Psoas muscle (tissue), 7 donors: ENCODE measurements at regions not wholly inside any gene's neighbourhood (a gene's known extent, or its start where the extent isn't known, plus 50 kb on each side); places are given as distances from the start of the nearest gene placed in this dataset.

Source experiments
- ATAC-seq, 4 donors: fragments of 200-7000 bp; cut with Tn5 transposase; one replicate each; pipeline ENCODE4 v1.9.1; 2020; ENCODE audit warnings: moderate library complexity in 3 of 4, mild to moderate bottlenecking in 2 of 4
- DNase-seq, 2 donors: peaks; one replicate each; pipeline ENCODE4 v3.0.0-alpha.2; 2020
- H3K27ac ChIP-seq: fragments of 200-600 bp; one replicate; pipeline ENCODE4 v1.8.0; 2022
- H3K27me3 ChIP-seq, 3 donors: fragments of 200-600 bp in 1 of 3; one replicate each; pipeline versions ENCODE4 v1.6.1 to v1.8.0; 2013 to 2022; ENCODE audit warnings: low read length in 2 of 3, mild to moderate bottlenecking in 2 of 3, moderate library complexity in 1 of 3; ENCODE audit not compliant: insufficient read depth in 3 of 3
- H3K36me3 ChIP-seq, 2 donors: fragments of 200-600 bp in 1 of 2; one replicate each; pipeline versions ENCODE4 v1.6.1 to v1.8.0; 2013 to 2022; ENCODE audit warnings: low read depth in 1 of 2, mild to moderate bottlenecking in 1 of 2, moderate library complexity in 1 of 2; ENCODE audit not compliant: insufficient read depth in 1 of 2
- H3K4me1 ChIP-seq: fragments of 200-600 bp; one replicate; pipeline ENCODE4 v1.8.0; 2022
- H3K4me3 ChIP-seq: fragments of 200-600 bp; one replicate; pipeline ENCODE4 v1.8.0; 2022; ENCODE audit warnings: mild to moderate bottlenecking
- H3K9me3 ChIP-seq: fragments of 200-600 bp; one replicate; pipeline ENCODE4 v1.8.0; 2022
- WGBS, 3 donors: extraction: QIAGEN DNeasy Blood & Tissue Kit; methylation state at CpG; one replicate each; pipeline versions ENCODE4 v1.1.6 to v1.1.7; 2013; 5-methylcytosine and 5-hydroxymethylcytosine counted together
- intact Hi-C, 2 donors: fragments of 100-400 bp; cut with DNase I; formaldehyde crosslinking; loops; one replicate each; pipeline versions ENCODE4 v1.11.0 to v1.14.2; 2022
- TF ChIP-seq, protein P1 (sequence below): fragments of 200-600 bp; IDR thresholded peaks from one replicate; pipeline ENCODE4 v1.8.0; 2022; ENCODE audit warnings: antibody characterized with exemption
- donor health status: healthy with polysubstance abuse.
- donor health status: DM: no; HTN: no; CAD: no; lungs with moderate emphysema.
- donor health status: Bipolar disorder and iron deficiency.
- donor health status: healthy.
- donor health status: DM: yes; HTN: yes; CAD: no.
- donor health status: DM: no; HTN: no; CAD: no.
- donor health status: DM: yes; HTN: yes; CAD: no.

DNA sequence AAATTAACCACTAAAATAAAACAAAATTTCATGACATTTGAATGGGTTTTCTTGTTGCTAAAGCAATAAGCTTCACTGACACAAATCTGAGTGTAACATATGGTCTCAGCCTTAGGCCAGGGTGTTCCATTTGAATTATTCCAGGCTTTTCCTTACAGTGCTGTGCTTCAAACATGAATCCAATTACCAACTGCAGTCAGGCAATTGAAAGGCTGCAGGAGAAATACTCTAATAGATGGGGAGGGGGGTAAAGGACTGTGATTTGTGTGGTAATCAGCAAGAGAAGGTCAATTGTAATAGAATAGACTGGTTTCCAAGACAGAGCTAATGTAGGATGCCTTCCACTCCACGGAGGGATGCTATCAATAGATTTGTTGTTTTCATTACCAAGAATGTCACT lies 466.7 kb downstream of the C3orf38 start:
- H3K9me3 ChIP-seq: no peaks in the 10 kb centered on the region
- intact Hi-C loops: no loop called here
- ATAC-seq (no peak), DNase-seq (no peak)
- H3K4me3 ChIP-seq: no peak overlapping the region
- TF ChIP-seq, protein P1, sequence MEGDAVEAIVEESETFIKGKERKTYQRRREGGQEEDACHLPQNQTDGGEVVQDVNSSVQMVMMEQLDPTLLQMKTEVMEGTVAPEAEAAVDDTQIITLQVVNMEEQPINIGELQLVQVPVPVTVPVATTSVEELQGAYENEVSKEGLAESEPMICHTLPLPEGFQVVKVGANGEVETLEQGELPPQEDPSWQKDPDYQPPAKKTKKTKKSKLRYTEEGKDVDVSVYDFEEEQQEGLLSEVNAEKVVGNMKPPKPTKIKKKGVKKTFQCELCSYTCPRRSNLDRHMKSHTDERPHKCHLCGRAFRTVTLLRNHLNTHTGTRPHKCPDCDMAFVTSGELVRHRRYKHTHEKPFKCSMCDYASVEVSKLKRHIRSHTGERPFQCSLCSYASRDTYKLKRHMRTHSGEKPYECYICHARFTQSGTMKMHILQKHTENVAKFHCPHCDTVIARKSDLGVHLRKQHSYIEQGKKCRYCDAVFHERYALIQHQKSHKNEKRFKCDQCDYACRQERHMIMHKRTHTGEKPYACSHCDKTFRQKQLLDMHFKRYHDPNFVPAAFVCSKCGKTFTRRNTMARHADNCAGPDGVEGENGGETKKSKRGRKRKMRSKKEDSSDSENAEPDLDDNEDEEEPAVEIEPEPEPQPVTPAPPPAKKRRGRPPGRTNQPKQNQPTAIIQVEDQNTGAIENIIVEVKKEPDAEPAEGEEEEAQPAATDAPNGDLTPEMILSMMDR: no peak
- 41 to 50% (median 44%) methylated on average over 1 of the region's 1 CpG for WGBS, 3 donors
- no peaks in the 10 kb centered on the region for H3K36me3 ChIP-seq
- no peaks in the 10 kb centered on the region for H3K4me1 ChIP-seq
- H3K27ac ChIP-seq: no peak overlapping the region
- no peaks in the 10 kb centered on the region for H3K27me3 ChIP-seq

DNA sequence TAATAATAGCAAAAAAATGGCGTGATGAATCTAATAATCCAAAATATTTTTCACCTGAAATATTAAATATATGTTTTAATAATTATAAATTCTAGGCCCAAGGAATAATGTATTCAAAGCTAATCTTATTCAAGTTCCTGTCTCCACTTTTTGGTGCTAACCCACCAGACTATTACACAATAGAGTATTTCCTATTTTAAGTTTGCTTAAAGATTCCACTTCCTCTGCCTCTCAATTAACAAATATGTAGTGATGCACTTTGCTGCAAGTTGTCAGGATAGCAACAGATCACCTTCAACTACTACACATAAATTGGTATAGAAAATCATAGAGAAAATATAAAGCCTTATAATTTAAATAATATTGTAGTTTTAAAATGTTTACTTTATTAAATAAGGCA lies 467.5 kb downstream of the C3orf38 start:
- Histone ChIP-seq H3K27ac (no peak overlapping the region), H3K4me1 (no peaks in the 10 kb centered on the region), H3K9me3 (no peaks in the 10 kb centered on the region), H3K36me3 (no peaks in the 10 kb centered on the region), H3K27me3 (no peaks in the 10 kb centered on the region), H3K4me3 (no peak overlapping the region)
- TF ChIP-seq, protein P1: no peak
- intact Hi-C loops: no loop called here
- DNase-seq: no peak
- WGBS, 3 donors: 80 to 89% (median 85%) methylated on average over 1 of the region's 1 CpG
- no peak for ATAC-seq

DNA sequence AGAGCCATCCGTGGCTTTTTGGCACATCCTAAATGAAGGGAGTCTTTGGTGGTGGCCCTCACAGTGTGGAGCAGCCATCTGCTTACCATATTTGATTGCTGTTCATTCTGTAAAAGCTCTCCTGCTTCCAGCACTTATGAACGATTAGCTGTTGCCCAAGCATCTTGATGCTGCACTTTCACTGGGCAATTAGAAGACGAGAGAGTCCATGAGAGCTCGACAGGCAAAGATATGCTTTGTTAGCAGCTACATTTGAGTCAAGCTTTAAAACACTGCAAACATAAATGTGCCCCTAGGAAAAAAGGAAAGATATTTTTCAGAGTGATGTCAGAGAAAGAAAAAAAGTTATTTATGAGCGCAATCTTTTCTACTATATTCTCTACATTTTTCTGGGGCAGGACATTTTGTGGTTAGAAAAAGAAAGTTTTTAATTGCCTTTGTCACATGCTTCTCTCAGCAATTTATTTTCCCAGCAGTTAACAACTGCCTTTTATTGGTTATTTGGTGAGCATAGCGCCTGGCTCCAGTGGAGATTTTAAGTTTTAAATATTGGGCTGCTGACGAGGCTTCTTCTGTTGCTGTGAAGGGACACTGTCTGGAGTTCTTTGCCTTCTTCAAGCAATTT lies 468.4 kb downstream of the C3orf38 start:
- Histone ChIP-seq H3K9me3 (no peaks in the 10 kb centered on the region), H3K27ac (no peak overlapping the region), H3K27me3 (no peaks in the 10 kb centered on the region), H3K4me3 (no peak overlapping the region), H3K36me3 (no peaks in the 10 kb centered on the region), H3K4me1 (no peaks in the 10 kb centered on the region)
- WGBS, 3 donors: 50 to 59% (median 54%) methylated on average over 7 of the region's 7 CpGs
- TF ChIP-seq, protein P1: no peak
- intact Hi-C loops: no loop called here
- DNase-seq (no peak), ATAC-seq (no peak)

DNA sequence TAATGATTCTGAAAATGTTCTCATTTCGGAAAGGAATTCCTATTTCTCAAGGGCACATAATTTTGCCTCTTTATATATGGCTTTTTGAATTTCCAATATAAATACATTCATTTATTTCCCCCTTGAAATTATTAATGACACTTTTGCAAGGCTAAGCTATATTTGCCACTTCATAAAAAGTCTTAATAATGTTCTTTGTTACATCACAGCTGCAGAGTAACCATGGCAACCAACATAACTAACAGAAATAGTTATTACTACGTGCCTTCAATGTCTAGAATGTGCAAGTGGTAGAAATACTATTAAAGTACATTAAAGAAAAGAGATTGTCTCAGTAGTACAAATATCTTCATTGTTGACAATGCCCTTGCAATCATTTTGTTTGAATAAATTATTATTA lies 471.8 kb downstream of the C3orf38 start:
- Histone ChIP-seq H3K4me3 (no peak overlapping the region), H3K27me3 (no peaks in the 10 kb centered on the region), H3K4me1 (no peaks in the 10 kb centered on the region), H3K9me3 (no peaks in the 10 kb centered on the region), H3K36me3 (no peaks in the 10 kb centered on the region), H3K27ac (no peak overlapping the region)
- no peak for DNase-seq
- no peak for ATAC-seq
- TF ChIP-seq, protein P1: no peak
- intact Hi-C loops: no loop called here
- WGBS, 3 donors: 56 to 68% (median 62%) methylated on average over 2 of the region's 2 CpGs

DNA sequence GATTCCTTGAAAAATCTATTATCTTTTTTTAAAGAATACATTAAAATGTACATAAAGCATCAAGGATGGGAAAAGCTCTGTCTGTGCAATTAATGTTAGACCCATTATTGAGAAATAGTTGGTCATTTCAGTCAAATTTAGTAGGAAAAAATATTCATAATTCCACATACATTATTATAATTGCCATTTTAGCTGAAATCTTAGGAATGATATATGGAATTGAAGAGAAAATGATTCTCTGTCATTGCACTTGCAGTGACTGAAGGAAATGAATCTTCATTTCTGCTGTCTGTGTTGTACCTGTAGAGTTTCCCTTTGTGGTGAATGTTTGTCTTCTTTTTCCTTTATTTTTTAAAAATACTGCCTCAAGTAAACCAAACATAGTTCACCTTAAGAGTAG lies 473.9 kb downstream of the C3orf38 start:
- intact Hi-C loops: no loop called here

More for the DNA sequence above, 473.9 kb downstream of the C3orf38 start:
- DNase-seq (no peak), ATAC-seq (no peak)
- H3K36me3 ChIP-seq: no peaks in the 10 kb centered on the region
- H3K27me3 ChIP-seq: no peaks in the 10 kb centered on the region
- no peak overlapping the region for H3K4me3 ChIP-seq
- no peak overlapping the region for H3K27ac ChIP-seq
- H3K9me3 ChIP-seq: no peaks in the 10 kb centered on the region
- no peaks in the 10 kb centered on the region for H3K4me1 ChIP-seq
- TF ChIP-seq, protein P1: no peak
